ENCODE measurements at regions not wholly inside any gene's neighbourhood (a gene's known extent, or its start where the extent isn't known, plus 50 kb on each side); places are given as distances from the start of the nearest gene placed in this dataset.

GRCh38 chr5:103489307-103489706 lies 73.3 kb downstream of the NUDT12 start:
- TF ChIP-seq CTCF (IDR thresholded peaks at IDR 0.05; ENCODE audit: unreplicated experiment) = no peak
- no TSS peak for BruUV-seq (replicated peaks)
- H3K27ac Mint-ChIP-seq (ENCODE audit: low read depth, unreplicated experiment) = no peak overlapping the region

GRCh38 chr5:103487822-103488493 lies 74.6 kb downstream of the NUDT12 start:
- no peaks in the 10 kb centered on the region for H3K36me3 Mint-ChIP-seq (ENCODE audit: insufficient read depth, unreplicated experiment)
- no peak for TF ChIP-seq CTCF (IDR thresholded peaks at IDR 0.05; ENCODE audit: unreplicated experiment)
- no peak overlapping the region for H3K4me3 Mint-ChIP-seq (ENCODE audit: unreplicated experiment)
- no TSS peak for BruUV-seq (replicated peaks)
- H3K4me1 Mint-ChIP-seq (ENCODE audit: insufficient read depth, unreplicated experiment) = no peaks in the 10 kb centered on the region
- no peak overlapping the region for H3K27ac Mint-ChIP-seq (ENCODE audit: low read depth, unreplicated experiment)
- POLR2A ChIA-PET = interaction anchor here (0.6 kb wide), 1 partner anchor 470 kb away, joined by 3 read pairs; no protein-coding TSS in a partner anchor
- intact Hi-C loops (cut with micrococcal nuclease) = no loop called here
- no peak for DNase-seq (ENCODE audit: unreplicated experiment)
- CTCF ChIA-PET = interaction anchor here (0.6 to 1.0 kb wide), 3 partner anchors 17 to 189 kb away, joined by 3 read pairs; no protein-coding TSS in a partner anchor
- no peaks in the 10 kb centered on the region for H3K9me3 Mint-ChIP-seq (ENCODE audit: unreplicated experiment)
- no peaks in the 10 kb centered on the region for H3K27me3 Mint-ChIP-seq (ENCODE audit: insufficient read depth, unreplicated experiment)

More at GRCh38 chr5:103489307-103489706, 73.3 kb downstream of the NUDT12 start:
- ChIA-PET CTCF (interaction anchor here (0.6 to 1.4 kb wide), 3 partner anchors 13 to 508 kb away, joined by 3 to 5 read pairs (median 3); no protein-coding TSS in a partner anchor), POLR2A (interaction anchor here (0.8 kb wide), 1 partner anchor 23 kb away, joined by 3 read pairs; no protein-coding TSS in a partner anchor)
- Mint-ChIP-seq H3K27me3 (ENCODE audit: insufficient read depth, unreplicated experiment) (no peaks in the 10 kb centered on the region), H3K9me3 (ENCODE audit: unreplicated experiment) (no peaks in the 10 kb centered on the region), H3K4me1 (ENCODE audit: insufficient read depth, unreplicated experiment) (no peaks in the 10 kb centered on the region), H3K36me3 (ENCODE audit: insufficient read depth, unreplicated experiment) (no peaks in the 10 kb centered on the region), H3K4me3 (ENCODE audit: unreplicated experiment) (no peak overlapping the region)
- DNase-seq (ENCODE audit: unreplicated experiment) = no peak
- intact Hi-C loops (cut with micrococcal nuclease) = no loop called here

- no TSS peak for BruUV-seq (replicated peaks)
- Mint-ChIP-seq H3K4me1 (ENCODE audit: insufficient read depth, unreplicated experiment) (no peaks in the 10 kb centered on the region), H3K36me3 (ENCODE audit: insufficient read depth, unreplicated experiment) (no peaks in the 10 kb centered on the region), H3K9me3 (ENCODE audit: unreplicated experiment) (no peaks in the 10 kb centered on the region), H3K4me3 (ENCODE audit: unreplicated experiment) (no peak overlapping the region), H3K27ac (ENCODE audit: low read depth, unreplicated experiment) (no peak overlapping the region), H3K27me3 (ENCODE audit: insufficient read depth, unreplicated experiment) (peaks cover under 1% of the 10 kb centered on the region)
- intact Hi-C loops (cut with micrococcal nuclease) = no loop called here
- no peak for TF ChIP-seq CTCF (IDR thresholded peaks at IDR 0.05; ENCODE audit: unreplicated experiment)
- POLR2A ChIA-PET = interaction anchor here (0.6 to 1.1 kb wide), 2 partner anchors 21 to 917 kb away, joined by 3 to 4 read pairs; no protein-coding TSS in a partner anchor
- DNase-seq (ENCODE audit: unreplicated experiment) = no peak
- CTCF ChIA-PET = interaction anchor here (1.0 to 3.3 kb wide), 4 partner anchors 11 to 262 kb away, joined by 3 to 29 read pairs (median 4); no protein-coding TSS in a partner anchor
Observed at GRCh38 chr5:103487218-103487617, 75.4 kb downstream of the NUDT12 start.

GRCh38 chr5:103486739-103487138 lies 75.8 kb downstream of the NUDT12 start:
- no peak overlapping the region for H3K27ac Mint-ChIP-seq (ENCODE audit: low read depth, unreplicated experiment)
- no peaks in the 10 kb centered on the region for H3K9me3 Mint-ChIP-seq (ENCODE audit: unreplicated experiment)
- ChIA-PET CTCF (interaction anchor here (1.0 to 3.3 kb wide), 4 partner anchors 11 to 262 kb away, joined by 3 to 29 read pairs (median 4); no protein-coding TSS in a partner anchor), POLR2A (interaction anchor here (1.1 kb wide), 1 partner anchor 20 kb away, joined by 4 read pairs; no protein-coding TSS in a partner anchor)
- intact Hi-C loops (cut with micrococcal nuclease) = no loop called here
- no peak overlapping the region for H3K4me3 Mint-ChIP-seq (ENCODE audit: unreplicated experiment)
- no peaks in the 10 kb centered on the region for H3K36me3 Mint-ChIP-seq (ENCODE audit: insufficient read depth, unreplicated experiment)
- no peaks in the 10 kb centered on the region for H3K4me1 Mint-ChIP-seq (ENCODE audit: insufficient read depth, unreplicated experiment)
- no peak for TF ChIP-seq CTCF (IDR thresholded peaks at IDR 0.05; ENCODE audit: unreplicated experiment)
- peaks cover 5% of the 10 kb centered on the region for H3K27me3 Mint-ChIP-seq (ENCODE audit: insufficient read depth, unreplicated experiment)
- DNase-seq (ENCODE audit: unreplicated experiment) = no peak
- no TSS peak for BruUV-seq (replicated peaks)
